K562 (cell line): ENCODE measurements at regions not wholly inside any gene's neighbourhood (a gene's known extent, or its start where the extent isn't known, plus 50 kb on each side); places are given as distances from the start of the nearest gene placed in this dataset.

Source experiments
- ATAC-seq: fragments of 200-7000 bp; cut with Tn5 transposase; 3 replicates; pipeline ENCODE4 v1.9.1; 2020; ENCODE audit warnings: moderate library complexity
- BruUV-seq: library from RNA; stranded (reverse); fragments of 400-500 nt; replicated peaks from 2 replicates; lab custom pipeline; 2021; lab: Mats Ljungman, UMichigan
- CTCF ChIA-PET: fragments of 300-600 bp; formaldehyde crosslinking; extraction: SDS; loops from one replicate; lab custom pipeline; 2021; ENCODE audit warnings: low intra/inter-chr PET ratio; lab: Yijun Ruan, JAX
- POLR2A ChIA-PET: fragments of 300-600, 350-650 bp; sonication (Branson Sonifier 250); formaldehyde crosslinking; extraction: SDS; loops from one replicate; lab custom pipeline; 2021; ENCODE audit warnings: antibody characterized with exemption, inconsistent platforms; lab: Yijun Ruan, JAX
- DNase-seq, 4 experiments: peaks; one replicate each; pipeline versions ENCODE4 v3.0.0 to v3.0.0-alpha.2; 2011 to 2018; ENCODE audit warnings: low spot score in 3 of 4, mixed read lengths in 3 of 4; ENCODE audit errors: extremely low read depth in 1 of 4
- FAIRE-seq: peaks from 2 replicates; lab custom pipeline; 2011; peaks lifted over from hg19 to GRCh38; lab: Jason Lieb, UNC
- H2AFZ ChIP-seq: 2 replicates; pipeline ENCODE4 v1.6.0; 2011; ENCODE audit warnings: low read depth, low read length, control low read depth, inconsistent platforms
- H3K27ac ChIP-seq: fragments of 200-600 bp; 3 replicates; pipeline ENCODE4 v1.8.0; 2011; ENCODE audit warnings: low read depth, mild to moderate bottlenecking, control low read depth, inconsistent platforms, low read length, moderate library complexity, mixed read lengths; ENCODE audit errors: extremely low read depth
- H3K27me3 ChIP-seq, 2 experiments: fragments of 300-600 bp in 1 of 2; 2 replicates in 1 of 2; 3 replicates in 1 of 2; pipeline versions ENCODE4 v1.6.0 to v1.8.0; 2011; ENCODE audit warnings: inconsistent platforms in 2 of 2, low read length in 2 of 2, mild to moderate bottlenecking in 1 of 2, mixed read lengths in 1 of 2, moderate library complexity in 1 of 2; ENCODE audit not compliant: control insufficient read depth in 2 of 2, insufficient read depth in 2 of 2
- H3K36me3 ChIP-seq: fragments of 300-600 bp; 3 replicates; pipeline ENCODE4 v1.8.0; 2011; ENCODE audit warnings: mild to moderate bottlenecking, low read length, inconsistent platforms; ENCODE audit not compliant: control insufficient read depth, insufficient read depth
- H3K4me1 ChIP-seq, 2 experiments: fragments of 200-600 bp in 1 of 2; replicated peaks in 1 of 2; 2 replicates in 1 of 2; 3 replicates in 1 of 2; pipeline versions ENCODE4 v1.5.1 to v1.8.0; 2011; ENCODE audit warnings: inconsistent platforms in 2 of 2, low read length in 2 of 2, mild to moderate bottlenecking in 1 of 2, mixed read lengths in 1 of 2, moderate library complexity in 1 of 2; ENCODE audit not compliant: control insufficient read depth in 2 of 2, insufficient read depth in 2 of 2
- H3K4me2 ChIP-seq: 2 replicates; pipeline ENCODE4 v1.6.1; 2011; ENCODE audit warnings: low read length, control low read depth, inconsistent platforms, mixed read lengths; ENCODE audit not compliant: insufficient read depth
- H3K4me3 ChIP-seq: fragments of 200-600 bp; sonication (generic), shearing (Covaris generic); 2 replicates; pipeline ENCODE4 v1.5.1; 2016; ENCODE audit warnings: control low read depth, inconsistent platforms
- H3K79me2 ChIP-seq: fragments of 200-600 bp; 3 replicates; pipeline ENCODE4 v1.8.0; 2011; ENCODE audit warnings: low read length, inconsistent platforms; ENCODE audit not compliant: control insufficient read depth, insufficient read depth
- H3K9ac ChIP-seq, 2 experiments: 2 replicates each; pipeline versions ENCODE4 v1.6.0 to v1.6.1; 2011; ENCODE audit warnings: low read depth in 2 of 2, low read length in 2 of 2, control low read depth in 1 of 2, inconsistent platforms in 1 of 2, mild to moderate bottlenecking in 1 of 2, mixed read lengths in 1 of 2; ENCODE audit not compliant: insufficient read depth in 1 of 2
- H3K9me1 ChIP-seq: one replicate; pipeline ENCODE4 v1.6.0; 2011; ENCODE audit warnings: inconsistent platforms, mild to moderate bottlenecking, low read length, moderate library complexity; ENCODE audit not compliant: control insufficient read depth, insufficient read depth
- H3K9me3 ChIP-seq: replicated peaks from 2 replicates; pipeline ENCODE4 v1.5.1; 2011; ENCODE audit warnings: low read depth, low read length, inconsistent platforms; ENCODE audit not compliant: control insufficient read depth, insufficient read depth
- H4K20me1 ChIP-seq: replicated peaks from 2 replicates; pipeline ENCODE4 v1.6.1; 2011; ENCODE audit warnings: low read length, inconsistent platforms, mixed read lengths; ENCODE audit not compliant: control insufficient read depth, insufficient read depth
- C11orf30 ChIP-seq: fragments of 450-650 bp; IDR thresholded peaks from 2 replicates; pipeline ENCODE4 v1.6.1; 2016; ENCODE audit warnings: low read depth, mild to moderate bottlenecking
- CBFA2T2 ChIP-seq: fragments of 450-650 bp; conservative IDR thresholded peaks from 2 replicates; pipeline ENCODE4 v1.6.1; 2017; ENCODE audit warnings: mild to moderate bottlenecking
- FIP1L1 ChIP-seq: fragments of 200-400 bp; formaldehyde crosslinking; IDR thresholded peaks from 2 replicates; pipeline ENCODE4 v1.6.1; 2018; ENCODE audit warnings: mild to moderate bottlenecking, low read depth, low read length; ENCODE audit not compliant: poor library complexity, severe bottlenecking
- KLF6 ChIP-seq: fragments of 250-450 bp; sonication (Bioruptor Pico); IDR thresholded peaks from 2 replicates; pipeline ENCODE4 v1.4.0; 2020; ENCODE audit warnings: mild to moderate bottlenecking, moderate library complexity, borderline replicate concordance
- MAFF ChIP-seq: IDR thresholded peaks from 2 replicates; pipeline ENCODE4 v1.6.1; 2012; ENCODE audit warnings: low read length, improper control_type of control experiment
- MAFG ChIP-seq: fragments of 450-650 bp; conservative IDR thresholded peaks from 2 replicates; pipeline ENCODE4 v1.6.1; 2016; ENCODE audit warnings: missing genetic modification characterization, missing compliant biosample characterization
- MAFK ChIP-seq: IDR thresholded peaks from 2 replicates; pipeline ENCODE4 v1.6.1; 2011; ENCODE audit warnings: low read length, improper control_type of control experiment
- ZBTB8A ChIP-seq: fragments of 450-650 bp; IDR thresholded peaks from 2 replicates; pipeline ENCODE4 v1.6.1; 2018; ENCODE audit warnings: mild to moderate bottlenecking, moderate library complexity; ENCODE audit not compliant: partially characterized antibody
- ZHX1 ChIP-seq: fragments of 150-350 bp; conservative IDR thresholded peaks from 2 replicates; pipeline ENCODE4 v1.6.1; 2014; ENCODE audit warnings: low read length
- ZNF217 ChIP-seq: sonication (generic); formaldehyde crosslinking; IDR thresholded peaks from 2 replicates; pipeline ENCODE4 v1.8.0; 2022; ENCODE audit warnings: mild to moderate bottlenecking, missing genetic modification reagents
- ZNF316 ChIP-seq: fragments of 450-650 bp; IDR thresholded peaks from 2 replicates; pipeline ENCODE4 v1.6.1; 2016
- WGBS: fragments of 100-300 bp; shearing (Covaris generic); methylation state at CpG from one replicate; pipeline ENCODE4 v1.1.6; 2016; ENCODE audit warnings: low coverage, mixed read lengths; ENCODE audit not compliant: insufficient coverage; ENCODE audit errors: missing lambda C conversion rate; 5-methylcytosine and 5-hydroxymethylcytosine counted together
- in situ Hi-C: fragments of 300-500 bp; cut with MboI; formaldehyde crosslinking; loops from 4 replicates; pipeline ENCODE4 v1.15.0; 2018; ENCODE audit warnings: inconsistent platforms, mixed read lengths
- intact Hi-C: fragments of 100-400 bp; cut with micrococcal nuclease; formaldehyde crosslinking; loops from 2 replicates; pipeline ENCODE4 v1.14.2; 2022

- Histone ChIP-seq H3K27ac (no peak overlapping the region), H3K4me2 (no peak overlapping the region), H3K9ac (no peak overlapping the region), H2AFZ (no peak overlapping the region), H3K4me3 (no peak overlapping the region), H3K36me3 (no peaks in the 10 kb centered on the region), H4K20me1 (no peaks in the 10 kb centered on the region), H3K27me3 (no peaks in the 10 kb centered on the region), H3K9me1 (no peaks in the 10 kb centered on the region), H3K9me3 (no peaks in the 10 kb centered on the region), H3K4me1 (no peaks in the 10 kb centered on the region; a peak in 1 of 5 replicates), H3K79me2 (no peaks in the 10 kb centered on the region)
- CTCF ChIA-PET: no interaction called here
- no peak for DNase-seq
- ATAC-seq: no peak
- WGBS: 23% methylated on average over 3 of the region's 3 CpGs
- peak; percentile 71 for TF ChIP-seq MAFG (tag)
- no peak for TF ChIP-seq ZNF217 (CRISPR knock-in tag)
- peak; percentile 63 for TF ChIP-seq MAFK
- no peak for TF ChIP-seq FIP1L1
- peak; percentile 63; the same call in 1 of the 2 replicates for TF ChIP-seq C11orf30
- no peak for TF ChIP-seq ZBTB8A
- TF ChIP-seq MAFF: peak; percentile 67
- peak; percentile 85 for TF ChIP-seq ZNF316
- TF ChIP-seq CBFA2T2: no peak
- no peak for TF ChIP-seq ZHX1
- no peak for TF ChIP-seq KLF6 (CRISPR knock-in tag)
- POLR2A ChIA-PET: interaction anchor here (1.1 kb wide), 1 partner anchor 21 kb away, joined by 3 read pairs; no protein-coding TSS in a partner anchor
- no peak for FAIRE-seq
- BruUV-seq: no TSS peak
- intact Hi-C loops (no loop called here), in situ Hi-C loops (no loop called here)
These were observed 549.4 kb upstream of the CDH5 start for GRCh38 chr16:65817066-65817465.
